NCI-H2107 treated with DMSO at 0.1 percent for 48 hours (cell line): ENCODE measurements at regions not wholly inside any gene's neighbourhood (a gene's known extent, or its start where the extent isn't known, plus 50 kb on each side); places are given as distances from the start of the nearest gene placed in this dataset.

ENCODE experiments used
- DNase-seq: peaks from one replicate; lab custom pipeline; 2025; ENCODE audit not compliant: unreplicated experiment; lab: John Stamatoyannopoulos, UW

DNA sequence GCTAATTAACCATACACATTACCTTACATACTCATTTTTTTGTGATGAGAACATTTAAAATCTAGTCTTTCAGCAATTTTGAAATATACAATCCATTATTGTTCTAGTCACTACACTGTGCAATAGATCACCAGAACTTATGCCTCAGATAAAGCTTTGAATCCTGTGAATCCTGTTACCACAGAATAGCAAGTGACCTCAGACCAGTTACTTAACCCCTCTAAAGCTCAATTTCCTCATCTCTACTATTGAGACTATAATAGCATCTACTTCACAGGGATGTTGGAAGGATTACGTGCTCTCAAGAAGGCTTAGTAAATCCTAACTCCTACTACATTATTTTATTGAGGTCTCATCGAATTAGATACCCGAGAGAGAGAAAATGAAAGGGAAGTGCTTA, 60.2 kb upstream of the PIP5K1B start:
- no peak for DNase-seq

DNA sequence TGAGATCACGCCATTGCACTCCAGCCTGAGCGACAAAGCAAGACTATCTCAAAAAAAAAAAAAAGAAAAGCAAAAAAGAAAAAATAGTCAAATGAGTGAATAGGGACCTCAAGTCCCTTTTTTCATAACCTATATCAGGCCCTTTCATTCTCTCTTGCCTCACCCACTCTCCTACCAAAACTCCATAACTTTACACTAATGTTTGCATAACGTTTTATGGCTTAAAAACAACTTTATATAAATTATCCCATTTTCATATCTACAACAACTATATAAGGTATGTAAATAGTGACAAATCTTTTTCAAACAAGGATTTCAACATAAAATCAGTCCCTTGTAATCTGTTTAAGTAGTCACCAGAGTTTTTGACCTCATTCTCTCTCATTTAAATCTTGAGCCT, 56.9 kb upstream of the PIP5K1B start:
- DNase-seq: no peak

DNA sequence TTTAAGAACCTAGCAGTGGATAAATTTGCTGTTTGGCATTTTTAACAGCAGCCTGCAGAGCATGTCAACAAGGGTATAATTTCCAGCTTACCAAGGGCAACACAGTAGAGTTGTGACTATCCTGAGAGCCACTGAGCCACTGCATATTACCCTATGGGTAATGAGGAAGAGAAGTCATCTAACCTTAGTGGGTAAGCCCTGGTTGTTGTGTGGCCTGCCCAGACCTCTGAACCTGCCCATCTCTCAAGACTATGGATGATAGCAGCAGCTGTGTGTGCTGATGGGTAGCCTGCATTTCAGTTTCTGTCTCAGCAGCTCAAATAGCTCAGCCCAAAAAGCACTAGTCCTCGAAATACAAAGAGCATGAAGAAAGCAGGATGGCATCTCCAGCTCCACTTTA, 56.1 kb upstream of the PIP5K1B start:
- no peak for DNase-seq

GRCh38 chr9:68651280-68651893, 53.7 kb upstream of the PIP5K1B start:
- no peak for DNase-seq

GRCh38 chr9:68653141-68653595, 51.9 kb upstream of the PIP5K1B start:
- no peak for DNase-seq

DNA sequence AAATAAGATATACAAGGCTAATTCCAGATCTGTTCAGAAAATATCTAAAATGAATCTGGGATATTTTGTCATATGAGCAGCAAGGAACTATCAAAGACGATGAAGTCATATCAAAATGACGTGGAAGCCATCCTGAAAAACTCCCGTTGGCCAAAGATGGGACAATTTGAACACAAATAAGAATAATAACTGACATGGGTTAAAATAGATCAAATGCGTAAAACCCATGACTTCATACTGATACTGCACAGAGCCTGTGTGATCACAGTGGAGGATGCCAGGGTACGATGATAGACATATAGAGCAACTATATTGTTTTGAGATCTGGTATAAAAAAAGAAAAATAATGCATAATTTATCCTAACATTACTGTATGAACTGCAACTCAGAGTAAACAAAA, 51.0 kb upstream of the PIP5K1B start:
- DNase-seq: no peak
